Upper lobe of left lung (tissue), 4 donors: ENCODE measurements at regions not wholly inside any gene's neighbourhood (a gene's known extent, or its start where the extent isn't known, plus 50 kb on each side); places are given as distances from the start of the nearest gene placed in this dataset.

Experiments
- CTCF ChIP-seq, 6 experiments: fragments of 450-650 bp in 4 of 6; fragments of 200-600 bp in 2 of 6; sonication (generic) in 2 of 6; IDR thresholded peaks; one replicate each; pipeline ENCODE4 v1.5.1; 2016 to 2019; ENCODE audit warnings: antibody characterized with exemption in 6 of 6
- EP300 ChIP-seq, 4 donors: sonication (generic); formaldehyde crosslinking; IDR thresholded peaks; one replicate each; pipeline ENCODE4 v1.5.1; 2017; ENCODE audit warnings: antibody characterized with exemption in 4 of 4, control low read depth in 2 of 4
- POLR2AphosphoS5 ChIP-seq, 2 donors: sonication (generic); formaldehyde crosslinking; IDR thresholded peaks; one replicate each; pipeline ENCODE4 v1.5.1; 2017; ENCODE audit warnings: antibody characterized with exemption in 2 of 2

GRCh38 chr22:27331526-27332281 is 469.9 kb downstream of the MN1 start:
- TF ChIP-seq EP300 (IDR thresholded peaks at IDR 0.05) (no peak), CTCF (IDR thresholded peaks at IDR 0.05) (peak in 5 of 6 experiments; percentile 36 to 58 (median 41)), POLR2AphosphoS5 (IDR thresholded peaks at IDR 0.05) (no peak)
